HepG2 (cell line): ENCODE measurements at regions not wholly inside any gene's neighbourhood (a gene's known extent, or its start where the extent isn't known, plus 50 kb on each side); places are given as distances from the start of the nearest gene placed in this dataset.
"Not testable (repeated sequence)": the region's sequence is repeated elsewhere in the genome, so short reads cannot be mapped to it uniquely, and the experiment has no call there.

Source experiments
- ETS1 ChIP-seq: sonication (generic); formaldehyde crosslinking; IDR thresholded peaks from 2 replicates; pipeline ENCODE4 v1.4.0; 2020; ENCODE audit warnings: missing genetic modification reagents
- SRSF9 ChIP-seq: fragments of 200-400 bp; formaldehyde crosslinking; IDR thresholded peaks from 2 replicates; pipeline ENCODE4 v1.6.1; 2018; ENCODE audit warnings: borderline replicate concordance, mild to moderate bottlenecking, low read depth, low read length; ENCODE audit not compliant: insufficient read depth, poor library complexity, severe bottlenecking

DNA sequence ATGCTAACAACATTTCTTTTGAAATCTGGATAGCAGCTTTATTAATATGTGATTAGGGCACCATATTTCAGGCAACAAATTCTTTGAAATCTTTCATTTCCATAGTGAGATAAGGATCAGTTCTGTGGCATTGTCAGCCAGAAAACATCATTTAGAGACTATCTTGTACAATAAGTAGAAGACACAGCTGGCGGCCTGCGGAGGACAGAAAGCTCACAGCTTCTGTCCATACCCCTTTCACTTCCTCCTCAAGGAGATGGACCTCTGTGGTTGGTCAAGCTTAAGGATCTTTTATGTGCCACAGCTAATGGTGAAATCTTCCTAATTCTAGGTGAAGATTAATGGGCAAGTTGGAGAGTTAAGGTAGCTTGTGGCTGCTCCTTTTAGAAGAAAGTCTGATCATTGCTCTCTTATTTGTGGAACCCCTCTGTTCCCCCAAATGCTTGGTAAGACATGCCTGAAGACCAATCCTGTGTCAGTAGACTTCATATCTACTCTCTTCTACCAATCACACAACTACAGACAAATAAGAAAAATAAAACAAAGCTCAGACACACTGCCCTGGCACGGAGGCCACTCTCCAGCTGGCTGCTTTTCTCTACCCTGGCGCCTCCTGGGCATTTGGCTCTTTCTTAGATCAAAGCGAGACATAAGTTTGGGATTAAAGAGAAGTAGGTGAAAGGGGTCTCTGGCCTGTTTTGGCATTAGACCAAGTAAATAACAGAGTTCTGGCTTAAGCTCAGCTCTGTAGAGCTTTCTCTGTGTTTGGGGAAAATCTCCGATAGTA, 5298.2 kb upstream of the TPTE start:
- not testable (repeated sequence) for TF ChIP-seq ETS1, SRSF9
